NCI-H2107 (cell line): ENCODE measurements at regions not wholly inside any gene's neighbourhood (a gene's known extent, or its start where the extent isn't known, plus 50 kb on each side); places are given as distances from the start of the nearest gene placed in this dataset.
"Not testable (repeated sequence)": the region's sequence is repeated elsewhere in the genome, so short reads cannot be mapped to it uniquely, and the experiment has no call there.

Source experiments
- DNase-seq: peaks from one replicate; lab custom pipeline; 2025; lab: John Stamatoyannopoulos, UW

- no peak for DNase-seq
Observed at GRCh38 chr2:239831861-239832489, 193.2 kb downstream of the NDUFA10 start.

- no peak for DNase-seq
Observed at GRCh38 chr2:239831001-239831731, 194.0 kb downstream of the NDUFA10 start.

- no peak for DNase-seq
Observed at GRCh38 chr2:239830121-239831000, 194.8 kb downstream of the NDUFA10 start.

GRCh38 chr2:239829326-239829725, 195.8 kb downstream of the NDUFA10 start:
- no peak for DNase-seq

GRCh38 chr2:239828973-239829275, 196.2 kb downstream of the NDUFA10 start:
- not testable (repeated sequence) for DNase-seq

GRCh38 chr2:239828192-239828972, 196.8 kb downstream of the NDUFA10 start:
- no peak for DNase-seq

GRCh38 chr2:239827523-239827890, 197.6 kb downstream of the NDUFA10 start:
- no peak for DNase-seq

- DNase-seq = no peak
Observed at GRCh38 chr2:239826786-239827522, 198.2 kb downstream of the NDUFA10 start.

GRCh38 chr2:239826376-239826775, 198.8 kb downstream of the NDUFA10 start:
- no peak for DNase-seq

- no peak for DNase-seq
Observed at GRCh38 chr2:239825705-239825979, 199.5 kb downstream of the NDUFA10 start.

- no peak for DNase-seq
Observed at GRCh38 chr2:239824866-239825704, 200.1 kb downstream of the NDUFA10 start.

- DNase-seq = peak; percentile 51
Observed at GRCh38 chr2:239824046-239824694, 201.0 kb downstream of the NDUFA10 start.

GRCh38 chr2:239822146-239822831, 202.9 kb downstream of the NDUFA10 start:
- no peak for DNase-seq

GRCh38 chr2:239821694-239822075, 203.5 kb downstream of the NDUFA10 start:
- DNase-seq = no peak

GRCh38 chr2:239820836-239821693, 204.1 kb downstream of the NDUFA10 start:
- DNase-seq = no peak

GRCh38 chr2:239819974-239820555, 205.1 kb downstream of the NDUFA10 start:
- DNase-seq = no peak

- DNase-seq = no peak
Observed at GRCh38 chr2:239819091-239819973, 205.8 kb downstream of the NDUFA10 start.
